AG09319 (cell line): ENCODE measurements at regions not wholly inside any gene's neighbourhood (a gene's known extent, or its start where the extent isn't known, plus 50 kb on each side); places are given as distances from the start of the nearest gene placed in this dataset.

Experiments used
- DNase-seq: peaks from one replicate; pipeline ENCODE4 v3.0.0-alpha.2; 2010; ENCODE audit warnings: low read depth; ENCODE audit errors: extremely low read depth
- CTCF ChIP-seq: IDR thresholded peaks from 2 replicates; pipeline ENCODE4 v1.5.1; 2011; ENCODE audit warnings: low read depth, mild to moderate bottlenecking, inconsistent platforms, low read length, moderate library complexity

- no peak for DNase-seq
- no peak for TF ChIP-seq CTCF
Observed at GRCh38 chr13:78844106-78844505, 185.2 kb upstream of the OBI1 start.

GRCh38 chr13:78841358-78841963 is 182.5 kb upstream of the OBI1 start:
- no peak for TF ChIP-seq CTCF
- DNase-seq: no peak

GRCh38 chr13:78836238-78836784 is 177.4 kb upstream of the OBI1 start:
- TF ChIP-seq CTCF: no peak
- no peak for DNase-seq

- no peak for DNase-seq
- TF ChIP-seq CTCF: no peak
Observed at GRCh38 chr13:78832461-78832860, 173.5 kb upstream of the OBI1 start.

GRCh38 chr13:78830508-78830907 is 171.6 kb upstream of the OBI1 start:
- no peak for DNase-seq
- no peak for TF ChIP-seq CTCF

GRCh38 chr13:78829821-78830220 is 170.9 kb upstream of the OBI1 start:
- no peak for DNase-seq
- no peak for TF ChIP-seq CTCF

- TF ChIP-seq CTCF: no peak
- DNase-seq: no peak
Observed at GRCh38 chr13:78827471-78827870, 168.5 kb upstream of the OBI1 start.
